DND-41 (cell line): ENCODE measurements at regions not wholly inside any gene's neighbourhood (a gene's known extent, or its start where the extent isn't known, plus 50 kb on each side); places are given as distances from the start of the nearest gene placed in this dataset.

Experiments used
- ATAC-seq: fragments of 200-7000 bp; cut with Tn5 transposase; 3 replicates; pipeline ENCODE4 v1.9.1; 2021; ENCODE audit warnings: low read depth; ENCODE audit not compliant: insufficient read depth
- DNase-seq: peaks from one replicate; pipeline ENCODE4 v3.0.0-alpha.2; 2020
- H2AFZ ChIP-seq: 2 replicates; pipeline ENCODE4 v1.6.0; 2012; ENCODE audit warnings: low read depth, low read length
- H3K27ac ChIP-seq: 2 replicates; pipeline ENCODE4 v1.5.1; 2012; ENCODE audit warnings: low read length, inconsistent platforms
- H3K27me3 ChIP-seq: fragments of 200-600 bp; sonication (generic); 2 replicates; pipeline ENCODE4 v1.6.0; 2012; ENCODE audit warnings: low read length, mild to moderate bottlenecking, inconsistent platforms; ENCODE audit not compliant: insufficient read depth, poor library complexity
- H3K36me3 ChIP-seq: 2 replicates; pipeline ENCODE4 v1.5.1; 2012; ENCODE audit warnings: low read length, inconsistent platforms; ENCODE audit not compliant: insufficient read depth
- H3K4me1 ChIP-seq: 2 replicates; pipeline ENCODE4 v1.5.1; 2012; ENCODE audit warnings: mild to moderate bottlenecking, low read length; ENCODE audit not compliant: insufficient read depth
- H3K4me2 ChIP-seq: 2 replicates; pipeline ENCODE4 v1.6.0; 2012; ENCODE audit warnings: mild to moderate bottlenecking, moderate library complexity, low read length, inconsistent platforms; ENCODE audit not compliant: insufficient read depth
- H3K4me3 ChIP-seq, 2 experiments: fragments of 200-600 bp in 1 of 2; shearing (Covaris generic) in 1 of 2; 2 replicates each; pipeline ENCODE4 v1.5.1; 2012 to 2016; ENCODE audit warnings: inconsistent platforms in 2 of 2, low read length in 2 of 2, mild to moderate bottlenecking in 2 of 2, low read depth in 1 of 2, moderate library complexity in 1 of 2
- H3K79me2 ChIP-seq: 2 replicates; pipeline ENCODE4 v1.6.0; 2012; ENCODE audit warnings: low read length, inconsistent platforms; ENCODE audit not compliant: insufficient read depth
- H3K9ac ChIP-seq: 2 replicates; pipeline ENCODE4 v1.6.0; 2012; ENCODE audit warnings: low read depth, mild to moderate bottlenecking, inconsistent platforms, low read length, moderate library complexity
- H3K9me3 ChIP-seq: 2 replicates; pipeline ENCODE4 v1.5.1; 2012; ENCODE audit warnings: low read length, moderate library complexity, mild to moderate bottlenecking, inconsistent platforms; ENCODE audit not compliant: insufficient read depth, severe bottlenecking
- H4K20me1 ChIP-seq: 2 replicates; pipeline ENCODE4 v1.6.0; 2012; ENCODE audit warnings: low read length; ENCODE audit not compliant: insufficient read depth
- CTCF ChIP-seq: IDR thresholded peaks from 2 replicates; pipeline ENCODE4 v1.5.1; 2012; ENCODE audit warnings: borderline replicate concordance, low read length, moderate library complexity, mild to moderate bottlenecking; ENCODE audit not compliant: poor library complexity, severe bottlenecking; ENCODE audit errors: extremely low read depth
- EZH2 ChIP-seq: IDR thresholded peaks from 3 replicates; pipeline ENCODE4 v1.6.1; 2012; ENCODE audit warnings: borderline replicate concordance, low read depth, mild to moderate bottlenecking, moderate library complexity, low read length, inconsistent platforms; ENCODE audit not compliant: severe bottlenecking

- Histone ChIP-seq H3K4me2 (no peak overlapping the region), H3K9me3 (peaks cover 25% of the 10 kb centered on the region), H2AFZ (no peak overlapping the region), H3K9ac (no peak overlapping the region), H4K20me1 (peaks cover 30% of the 10 kb centered on the region), H3K79me2 (no peaks in the 10 kb centered on the region), H3K4me3 (no peak overlapping the region), H3K27me3 (no peaks in the 10 kb centered on the region), H3K4me1 (no peaks in the 10 kb centered on the region), H3K27ac (no peak overlapping the region), H3K36me3 (no peaks in the 10 kb centered on the region)
- no peak for TF ChIP-seq EZH2
- no peak for TF ChIP-seq CTCF
- no peak for ATAC-seq
- no peak for DNase-seq
Observed at GRCh38 chr20:63077705-63078104, 70.9 kb upstream of the BHLHE23 start.

- peaks cover 21% of the 10 kb centered on the region for H4K20me1 ChIP-seq
- TF ChIP-seq CTCF (no peak), EZH2 (no peak)
- no peaks in the 10 kb centered on the region for H3K36me3 ChIP-seq
- H3K4me1 ChIP-seq = no peaks in the 10 kb centered on the region
- H3K9ac ChIP-seq = no peak overlapping the region
- H3K27me3 ChIP-seq = no peaks in the 10 kb centered on the region
- H3K79me2 ChIP-seq = no peaks in the 10 kb centered on the region
- H3K27ac ChIP-seq = no peak overlapping the region
- DNase-seq (no peak), ATAC-seq (no peak)
- H3K4me3 ChIP-seq = no peak overlapping the region
- no peak overlapping the region for H2AFZ ChIP-seq
- H3K9me3 ChIP-seq = peaks cover 25% of the 10 kb centered on the region
- no peak overlapping the region for H3K4me2 ChIP-seq
Observed at GRCh38 chr20:63076421-63076820, 69.7 kb upstream of the BHLHE23 start.

- Histone ChIP-seq H3K4me1 (no peaks in the 10 kb centered on the region), H2AFZ (no peak overlapping the region), H3K79me2 (no peaks in the 10 kb centered on the region), H3K27me3 (no peaks in the 10 kb centered on the region), H3K36me3 (no peaks in the 10 kb centered on the region), H3K9ac (no peak overlapping the region), H3K4me2 (no peak overlapping the region), H3K9me3 (peaks cover 23% of the 10 kb centered on the region), H4K20me1 (peaks cover 20% of the 10 kb centered on the region), H3K4me3 (no peak overlapping the region), H3K27ac (no peak overlapping the region)
- DNase-seq = no peak
- no peak for ATAC-seq
- TF ChIP-seq CTCF (no peak), EZH2 (no peak)
Observed at GRCh38 chr20:63074631-63075030, 67.9 kb upstream of the BHLHE23 start.

- H2AFZ ChIP-seq = no peak overlapping the region
- TF ChIP-seq EZH2 (no peak), CTCF (no peak)
Observed at GRCh38 chr20:63074182-63074581, 67.4 kb upstream of the BHLHE23 start.

More at GRCh38 chr20:63074182-63074581, 67.4 kb upstream of the BHLHE23 start:
- H4K20me1 ChIP-seq = peaks cover 24% of the 10 kb centered on the region
- no peaks in the 10 kb centered on the region for H3K27me3 ChIP-seq
- DNase-seq (no peak), ATAC-seq (no peak)
- H3K27ac ChIP-seq = no peak overlapping the region
- peaks cover 22% of the 10 kb centered on the region for H3K9me3 ChIP-seq
- no peaks in the 10 kb centered on the region for H3K36me3 ChIP-seq
- H3K79me2 ChIP-seq = no peaks in the 10 kb centered on the region
- no peak overlapping the region for H3K9ac ChIP-seq
- no peaks in the 10 kb centered on the region for H3K4me1 ChIP-seq
- H3K4me3 ChIP-seq = no peak overlapping the region
- H3K4me2 ChIP-seq = no peak overlapping the region
